Heart left ventricle (tissue), 13 donors: ENCODE measurements at regions not wholly inside any gene's neighbourhood (a gene's known extent, or its start where the extent isn't known, plus 50 kb on each side); places are given as distances from the start of the nearest gene placed in this dataset.

Experiments used
- CTCF ChIP-seq, 12 donors: fragments of 200-600 bp; sonication (generic) in 4 of 12; IDR thresholded peaks; one replicate each; pipeline versions ENCODE4 v1.5.0 to v1.8.0; 2018 to 2022; ENCODE audit warnings: antibody characterized with exemption in 12 of 12, mild to moderate bottlenecking in 5 of 12
- POLR2A ChIP-seq, 2 donors: fragments of 450-650 bp; IDR thresholded peaks; one replicate each; pipeline ENCODE4 v1.6.1; 2017; ENCODE audit warnings: antibody characterized with exemption in 2 of 2, mild to moderate bottlenecking in 2 of 2, moderate library complexity in 2 of 2
- donor health status: ischemic (EF 13 %, LVEDD 7.1; RV severe dilation, severe dysfunction).
- donor health status: DM: no; HTN: yes; CAD: no.
- donor health status: DM: no; HTN: no; CAD: no.
- donor health status: ischemic (EF 25% LVEDD 6.9; RV normal size, moderate dysfunction).
- donor health status: ischemic (EF 25% LVEDD 5.7; RV mildly dilated, moderate dysfunction).
- donor health status: ischemic (EF 35%, LVEDD 5.7; RV mildly dilated, moderate dysfunction).
- donor health status: nonischemic (EF 11% LVEDD 7.7; RV severe dilation, severe dysfunction).
- donor health status: DM: yes; HTN: yes; CAD: no.
- donor health status: PGD.
- donor health status: ischemic (EF 29% LVEDD 5.4; RV normal size, mild dysfunction).
- donor health status: nonischemic (EF 23%, LVEDD 6.1; RV moderate dilation, normal function).

GRCh38 chr11:97751952-97752351 is 1268.8 kb upstream of the CNTN5 start:
- no peak for TF ChIP-seq CTCF (IDR thresholded peaks at IDR 0.05)
- TF ChIP-seq POLR2A (IDR thresholded peaks at IDR 0.05) = no peak
